ENCODE measurements at regions not wholly inside any gene's neighbourhood (a gene's known extent, or its start where the extent isn't known, plus 50 kb on each side); places are given as distances from the start of the nearest gene placed in this dataset.

DNA sequence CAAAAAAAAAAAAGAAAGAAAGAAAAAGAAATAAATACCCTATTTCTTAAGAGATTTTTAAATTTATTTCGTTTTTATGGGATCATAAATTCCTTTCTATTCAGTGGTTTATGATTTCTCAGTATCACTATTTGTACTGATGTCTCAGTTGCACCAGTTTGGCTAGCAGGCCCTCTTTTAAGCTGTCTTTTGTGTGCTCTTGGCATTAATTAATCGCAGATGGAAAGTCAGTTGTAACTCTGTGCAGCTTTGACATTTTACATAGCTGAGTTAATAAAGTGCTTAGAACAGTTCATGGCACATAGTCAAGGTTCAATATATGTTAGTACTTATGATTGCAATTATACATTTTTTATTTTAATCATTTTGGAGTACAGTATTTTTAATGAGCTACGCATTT, 123.7 kb upstream of the NUDT6 start:
- TF ChIP-seq, protein P1, sequence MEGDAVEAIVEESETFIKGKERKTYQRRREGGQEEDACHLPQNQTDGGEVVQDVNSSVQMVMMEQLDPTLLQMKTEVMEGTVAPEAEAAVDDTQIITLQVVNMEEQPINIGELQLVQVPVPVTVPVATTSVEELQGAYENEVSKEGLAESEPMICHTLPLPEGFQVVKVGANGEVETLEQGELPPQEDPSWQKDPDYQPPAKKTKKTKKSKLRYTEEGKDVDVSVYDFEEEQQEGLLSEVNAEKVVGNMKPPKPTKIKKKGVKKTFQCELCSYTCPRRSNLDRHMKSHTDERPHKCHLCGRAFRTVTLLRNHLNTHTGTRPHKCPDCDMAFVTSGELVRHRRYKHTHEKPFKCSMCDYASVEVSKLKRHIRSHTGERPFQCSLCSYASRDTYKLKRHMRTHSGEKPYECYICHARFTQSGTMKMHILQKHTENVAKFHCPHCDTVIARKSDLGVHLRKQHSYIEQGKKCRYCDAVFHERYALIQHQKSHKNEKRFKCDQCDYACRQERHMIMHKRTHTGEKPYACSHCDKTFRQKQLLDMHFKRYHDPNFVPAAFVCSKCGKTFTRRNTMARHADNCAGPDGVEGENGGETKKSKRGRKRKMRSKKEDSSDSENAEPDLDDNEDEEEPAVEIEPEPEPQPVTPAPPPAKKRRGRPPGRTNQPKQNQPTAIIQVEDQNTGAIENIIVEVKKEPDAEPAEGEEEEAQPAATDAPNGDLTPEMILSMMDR (IDR thresholded peaks at IDR 0.05), result no peak
- TF ChIP-seq POLR2A (IDR thresholded peaks at IDR 0.05), result no peak
